ENCODE measurements at regions not wholly inside any gene's neighbourhood (a gene's known extent, or its start where the extent isn't known, plus 50 kb on each side); places are given as distances from the start of the nearest gene placed in this dataset.
"Not testable (repeated sequence)": the region's sequence is repeated elsewhere in the genome, so short reads cannot be mapped to it uniquely, and the experiment has no call there.

GRCh38 chr2:183937220-183937619 lies 661.1 kb upstream of the ZNF804A start:
- no peak for DNase-seq

- DNase-seq, result no peak
Observed at GRCh38 chr2:183946193-183946592, 652.1 kb upstream of the ZNF804A start.

- DNase-seq, result no peak
Observed at GRCh38 chr2:183948861-183949260, 649.5 kb upstream of the ZNF804A start.

- DNase-seq, result peak; percentile 11
Observed at GRCh38 chr2:183950673-183951072, 647.7 kb upstream of the ZNF804A start.

- peak; percentile 9 for DNase-seq
Observed at GRCh38 chr2:183951630-183952029, 646.7 kb upstream of the ZNF804A start.

- DNase-seq, result no peak
Observed at GRCh38 chr2:183952741-183953140, 645.6 kb upstream of the ZNF804A start.

DNA sequence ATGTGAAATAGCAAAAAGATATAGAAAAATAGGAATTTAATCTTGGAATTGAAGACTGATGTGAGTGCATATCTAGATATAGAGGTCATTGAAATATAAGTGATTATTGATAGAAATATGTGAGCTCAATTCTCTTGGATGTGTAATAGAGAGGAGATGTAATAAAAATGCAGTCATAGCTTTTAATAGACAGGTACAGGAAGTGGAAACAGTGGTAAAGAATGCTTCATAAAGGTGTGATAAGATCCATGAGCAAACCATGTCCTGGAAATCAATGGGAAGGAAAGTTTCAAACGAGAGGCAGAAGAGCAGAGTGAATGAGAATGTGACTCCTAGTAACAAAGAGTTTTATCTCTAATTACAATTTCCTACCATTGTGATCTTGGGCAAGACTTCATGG lies 634.7 kb upstream of the ZNF804A start:
- DNase-seq, result no peak

- DNase-seq, result no peak
Observed at GRCh38 chr2:183964565-183964964, 633.8 kb upstream of the ZNF804A start.

DNA sequence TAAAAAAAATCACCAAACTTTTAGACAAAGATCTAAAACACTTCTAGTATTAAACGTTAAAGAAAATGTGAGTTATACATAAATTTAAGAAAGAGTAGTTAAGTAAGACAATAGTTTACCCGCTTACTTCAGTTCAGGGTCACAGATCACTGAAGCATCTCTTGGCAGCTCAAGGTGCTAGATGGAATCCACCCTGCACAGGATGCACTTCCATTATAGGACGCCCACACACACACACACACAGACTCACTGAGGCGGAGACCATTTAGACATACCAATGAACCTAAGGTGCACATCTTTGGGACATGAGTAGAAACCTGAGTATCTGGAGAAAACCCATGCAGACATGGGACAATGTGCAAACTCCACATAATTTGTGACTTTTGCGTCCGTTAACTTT lies 630.6 kb upstream of the ZNF804A start:
- no peak for DNase-seq

DNA sequence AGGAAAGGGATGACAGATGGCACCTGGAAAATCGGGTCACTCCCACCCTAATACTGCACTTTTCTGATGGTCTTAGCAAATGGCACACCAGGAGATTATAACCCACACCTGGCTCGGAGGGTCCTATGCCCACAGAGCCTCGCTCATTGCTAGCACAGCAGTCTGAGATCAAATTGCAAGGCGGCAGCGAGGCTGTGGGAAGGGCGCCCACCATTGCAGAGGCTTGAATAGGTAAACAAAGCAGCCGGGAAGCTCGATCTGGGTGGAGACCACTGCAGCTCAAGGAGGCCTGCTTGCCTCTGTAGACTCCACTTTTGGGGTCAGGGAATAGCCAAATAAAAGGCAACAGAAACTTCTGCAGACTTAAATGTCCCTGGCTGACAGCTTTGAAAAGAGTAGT lies 622.7 kb upstream of the ZNF804A start:
- DNase-seq, result not testable (repeated sequence)

GRCh38 chr2:183984871-183985270 lies 613.5 kb upstream of the ZNF804A start:
- DNase-seq, result no peak

DNA sequence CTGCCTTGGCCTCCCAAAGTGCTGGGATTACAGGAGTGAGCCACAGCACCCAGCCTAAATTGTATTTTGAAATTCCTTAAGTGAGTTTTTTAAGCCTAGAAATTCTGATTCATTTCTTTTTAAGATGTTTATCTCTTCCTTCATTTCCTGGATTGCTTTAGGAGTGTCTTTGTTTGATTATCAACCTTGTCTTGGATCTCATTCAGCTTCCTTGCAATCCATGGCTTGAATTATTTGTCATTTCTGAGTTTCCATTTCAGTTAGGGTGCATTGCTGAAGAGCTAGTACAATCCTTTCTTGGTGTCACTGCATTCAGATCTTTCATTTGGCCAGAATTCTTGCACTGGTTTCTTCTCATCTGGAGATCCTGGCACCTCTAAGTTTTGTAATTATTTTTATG lies 606.4 kb upstream of the ZNF804A start:
- DNase-seq, result peak; percentile 8

DNA sequence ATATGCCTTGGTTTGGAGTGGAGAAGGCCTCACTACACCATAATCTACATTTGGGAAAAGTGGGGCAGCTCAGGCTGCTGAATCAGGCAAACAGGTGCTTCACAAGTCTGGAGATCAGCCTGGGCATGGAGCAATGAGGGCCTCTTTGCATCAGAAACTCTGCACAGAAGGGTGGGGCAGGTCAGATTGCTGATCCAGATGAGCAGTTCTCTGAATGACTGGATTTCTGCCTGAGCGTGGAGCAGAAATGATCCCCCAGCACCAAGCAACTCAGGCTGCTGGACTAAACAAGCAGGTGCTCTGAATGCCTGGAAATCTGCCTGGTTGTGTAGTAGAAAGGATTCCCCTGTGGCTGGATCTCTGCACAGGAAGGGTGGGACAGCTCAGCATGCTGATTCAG lies 605.3 kb upstream of the ZNF804A start:
- DNase-seq, result no peak

DNA sequence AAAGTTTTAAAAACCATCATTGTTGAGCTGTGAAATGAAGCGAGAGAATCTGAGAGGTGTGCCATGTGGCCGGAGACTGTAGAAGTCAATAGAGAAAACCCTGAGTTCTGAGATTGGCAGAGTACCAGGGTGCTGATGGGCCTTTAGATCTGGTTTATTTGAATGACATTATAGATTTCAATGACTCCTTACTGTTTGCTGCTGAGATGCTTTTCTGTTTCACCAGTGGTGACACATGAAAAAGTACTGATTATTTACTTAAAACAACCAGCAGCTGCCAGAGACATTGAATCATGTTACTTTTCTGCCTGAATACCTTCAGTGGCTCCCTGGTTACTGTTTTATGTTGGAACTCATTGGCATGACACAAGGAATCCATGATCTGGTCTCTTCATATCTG lies 602.7 kb upstream of the ZNF804A start:
- DNase-seq, result peak; percentile 31

- no peak for DNase-seq
Observed at GRCh38 chr2:183996825-183997793, 601.2 kb upstream of the ZNF804A start.

DNA sequence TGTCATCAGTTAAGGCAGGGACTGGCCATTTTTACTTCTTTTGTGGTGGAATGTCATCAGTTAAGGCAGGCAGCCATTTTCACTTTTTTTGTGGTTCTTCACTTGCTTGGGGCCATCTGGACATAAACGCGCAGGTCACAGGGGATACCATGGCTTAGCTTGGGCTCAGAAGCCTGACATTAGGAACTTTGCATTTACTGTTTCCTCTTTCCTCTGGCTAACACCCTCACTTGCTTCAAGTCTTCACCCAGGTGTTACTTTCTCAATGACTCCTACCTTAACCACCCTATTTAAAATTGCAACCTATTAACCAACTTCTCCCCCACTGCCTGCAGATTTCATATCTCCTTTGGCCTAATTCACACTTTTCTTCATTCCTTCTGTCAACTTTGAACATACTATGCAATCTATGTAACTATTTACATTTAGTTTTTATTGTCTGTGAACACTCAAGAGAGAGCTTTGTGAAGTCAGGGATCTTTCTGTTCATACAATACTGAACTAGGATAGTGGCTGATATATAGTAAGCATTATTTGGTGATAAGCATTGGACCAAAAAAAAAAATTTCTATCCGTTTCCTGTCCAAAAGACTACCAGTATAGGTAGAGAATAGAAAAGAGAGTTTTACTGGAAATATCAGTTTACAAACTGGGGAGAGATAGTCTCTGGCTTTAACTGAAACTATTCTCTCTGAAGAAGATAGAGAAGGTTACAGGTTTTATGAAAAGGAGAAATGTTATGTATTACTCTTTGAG lies 600.1 kb upstream of the ZNF804A start:
- no peak for DNase-seq

- no peak for DNase-seq
Observed at GRCh38 chr2:183998797-183999190, 599.5 kb upstream of the ZNF804A start.

- no peak for DNase-seq
Observed at GRCh38 chr2:184004289-184004947, 593.9 kb upstream of the ZNF804A start.

DNA sequence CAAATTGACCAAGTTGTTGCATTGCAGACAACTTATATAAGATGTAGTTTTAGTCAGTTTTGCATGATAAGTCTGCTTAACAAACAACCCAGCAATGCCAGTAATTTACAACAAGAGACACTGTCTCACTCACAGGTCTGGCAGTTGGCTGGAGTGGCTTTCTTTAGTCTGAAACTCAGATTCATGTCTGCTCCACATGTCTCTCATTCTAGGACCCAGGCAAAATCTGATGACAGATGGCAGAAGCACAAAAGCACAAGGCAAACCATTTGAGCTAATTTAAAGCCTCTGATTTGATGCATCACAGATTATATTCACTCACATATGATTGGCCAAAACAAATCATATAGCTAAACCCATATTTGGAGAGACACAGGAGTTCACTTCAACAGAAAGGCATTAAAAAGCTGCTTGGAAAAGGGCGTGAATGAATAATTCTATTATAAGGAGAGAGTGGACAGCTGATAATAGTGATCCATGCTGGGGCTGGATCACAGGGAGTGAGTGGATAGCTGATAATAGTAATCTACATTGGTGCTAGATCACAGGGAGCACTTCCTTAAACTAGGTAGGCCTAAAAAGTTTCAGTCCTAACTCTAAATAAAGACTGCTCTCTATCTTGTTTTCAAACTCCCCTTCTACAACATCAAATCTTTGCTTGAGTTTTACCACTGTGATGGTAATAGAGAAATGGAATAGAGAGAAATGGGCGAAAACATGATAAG lies 593.2 kb upstream of the ZNF804A start:
- DNase-seq, result no peak

GRCh38 chr2:184006998-184007397 lies 591.3 kb upstream of the ZNF804A start:
- DNase-seq, result no peak

- DNase-seq, result no peak
Observed at GRCh38 chr2:184026961-184027360, 571.4 kb upstream of the ZNF804A start.

GRCh38 chr2:184030245-184030644 lies 568.1 kb upstream of the ZNF804A start:
- no peak for DNase-seq

DNA sequence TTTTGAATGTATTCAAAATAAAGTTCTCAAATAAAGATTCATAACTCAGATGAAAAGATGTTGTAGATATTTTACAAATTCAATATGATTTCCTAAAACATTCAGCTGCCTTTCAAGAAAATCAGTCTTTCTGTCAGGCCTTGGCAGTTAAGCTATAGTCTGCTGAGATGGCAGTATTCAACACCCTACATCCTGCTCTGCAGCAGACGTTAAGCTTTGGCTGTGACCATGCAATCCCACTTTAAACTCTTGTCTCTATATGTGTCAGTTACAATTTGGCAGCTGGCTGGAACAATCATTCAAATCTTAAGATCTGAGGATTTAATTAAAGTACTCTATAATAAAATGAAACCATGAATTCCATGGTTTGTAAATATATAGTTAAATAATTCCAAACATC lies 567.3 kb upstream of the ZNF804A start:
- DNase-seq, result no peak
